ENCODE measurements at regions not wholly inside any gene's neighbourhood (a gene's known extent, or its start where the extent isn't known, plus 50 kb on each side); places are given as distances from the start of the nearest gene placed in this dataset.

DNA sequence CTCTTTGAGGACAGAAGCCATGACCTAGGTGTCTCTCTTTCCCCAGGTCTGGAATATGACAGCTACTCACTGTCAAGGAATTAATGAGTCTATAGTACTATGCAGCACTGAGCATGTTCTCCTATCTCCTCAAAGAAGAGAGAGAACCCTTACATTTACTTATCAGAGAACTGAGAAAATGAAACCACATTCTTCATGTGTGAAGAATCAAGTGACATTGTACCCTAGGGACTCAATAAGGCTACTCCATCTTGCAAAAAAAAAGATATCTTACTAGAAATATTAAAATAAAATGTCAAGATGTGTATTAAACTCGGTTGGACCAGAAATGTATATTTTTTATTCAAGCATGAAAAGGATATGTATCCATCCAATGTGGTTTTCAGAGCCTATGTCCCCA is 133.2 kb upstream of the COL8A1 start:
- no peaks in the 10 kb centered on the region for H3K23me2 ChIP-seq (ENCODE audit: insufficient read length, low read depth, low read length, poor library complexity, severe bottlenecking)
- no peak overlapping the region for H3K18ac ChIP-seq (ENCODE audit: insufficient read length, low read depth, low read length)
- no peak overlapping the region for H3K4ac ChIP-seq (ENCODE audit: low read depth, low read length)
- H3T11ph ChIP-seq (ENCODE audit: low read length): no peak overlapping the region
- no CpG with 5 or more reads among the region's 1 CpG for WGBS (ENCODE audit: extremely low coverage, insufficient read length, low lambda C conversion rate)
- H3K23ac ChIP-seq (ENCODE audit: insufficient read length, low read depth, low read length): no peak overlapping the region
- no peak overlapping the region for H2BK120ac ChIP-seq (ENCODE audit: low read depth, low read length, poor library complexity, severe bottlenecking)
- no peaks in the 10 kb centered on the region for H4K20me1 ChIP-seq (ENCODE audit: control insufficient read depth, insufficient read depth, insufficient read length)
- no peaks in the 10 kb centered on the region for H3K27me3 Mint-ChIP-seq (ENCODE audit: low read depth)
- H3K9me3 ChIP-seq (ENCODE audit: control insufficient read depth, low read depth, low read length): no peaks in the 10 kb centered on the region
- no peak overlapping the region for H2BK5ac ChIP-seq (ENCODE audit: insufficient read length, low read length)
- H3K27ac ChIP-seq (ENCODE audit: insufficient read length, low read depth, low read length): no peak overlapping the region
- H2BK20ac ChIP-seq (ENCODE audit: low read depth, low read length, poor library complexity, severe bottlenecking): no peak overlapping the region
- H2BK12ac ChIP-seq (ENCODE audit: insufficient read length, low read depth, low read length): no peak overlapping the region
- H3K9ac ChIP-seq (ENCODE audit: extremely low read depth, insufficient read length, low read length): no peak overlapping the region
- TF ChIP-seq, protein P1, sequence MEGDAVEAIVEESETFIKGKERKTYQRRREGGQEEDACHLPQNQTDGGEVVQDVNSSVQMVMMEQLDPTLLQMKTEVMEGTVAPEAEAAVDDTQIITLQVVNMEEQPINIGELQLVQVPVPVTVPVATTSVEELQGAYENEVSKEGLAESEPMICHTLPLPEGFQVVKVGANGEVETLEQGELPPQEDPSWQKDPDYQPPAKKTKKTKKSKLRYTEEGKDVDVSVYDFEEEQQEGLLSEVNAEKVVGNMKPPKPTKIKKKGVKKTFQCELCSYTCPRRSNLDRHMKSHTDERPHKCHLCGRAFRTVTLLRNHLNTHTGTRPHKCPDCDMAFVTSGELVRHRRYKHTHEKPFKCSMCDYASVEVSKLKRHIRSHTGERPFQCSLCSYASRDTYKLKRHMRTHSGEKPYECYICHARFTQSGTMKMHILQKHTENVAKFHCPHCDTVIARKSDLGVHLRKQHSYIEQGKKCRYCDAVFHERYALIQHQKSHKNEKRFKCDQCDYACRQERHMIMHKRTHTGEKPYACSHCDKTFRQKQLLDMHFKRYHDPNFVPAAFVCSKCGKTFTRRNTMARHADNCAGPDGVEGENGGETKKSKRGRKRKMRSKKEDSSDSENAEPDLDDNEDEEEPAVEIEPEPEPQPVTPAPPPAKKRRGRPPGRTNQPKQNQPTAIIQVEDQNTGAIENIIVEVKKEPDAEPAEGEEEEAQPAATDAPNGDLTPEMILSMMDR (conservative IDR thresholded peaks at IDR 0.05): no peak
- no peaks in the 10 kb centered on the region for H3K4me1 ChIP-seq (ENCODE audit: insufficient read depth, low read length)
- no peak overlapping the region for H2AFZ ChIP-seq (ENCODE audit: low read length)
- H3K14ac ChIP-seq (ENCODE audit: insufficient read depth, low read length): no peak overlapping the region
- H3K27me3 ChIP-seq (ENCODE audit: insufficient read depth, low read length): no peaks in the 10 kb centered on the region
- no peaks in the 10 kb centered on the region for H3K36me3 Mint-ChIP-seq (ENCODE audit: insufficient read depth in 1 of 3, low read depth in 3 of 3)
- H3K4me2 ChIP-seq (ENCODE audit: insufficient read depth, insufficient read length, low read length): no peak overlapping the region
- no peak overlapping the region for H4K5ac ChIP-seq (ENCODE audit: insufficient read length, low read depth, low read length)
- H4K8ac ChIP-seq (replicated peaks; ENCODE audit: insufficient read length, low read depth, low read length): no peak overlapping the region
- H2BK15ac ChIP-seq (ENCODE audit: low read depth, low read length): no peak overlapping the region
- H3K4me3 Mint-ChIP-seq: no peak overlapping the region
- H4K91ac ChIP-seq (ENCODE audit: insufficient read length, low read depth, low read length): no peak overlapping the region
- no peak overlapping the region for H3K27ac Mint-ChIP-seq
- H3K56ac ChIP-seq (ENCODE audit: insufficient read length, low read depth, low read length): no peak overlapping the region
- H3K9me3 Mint-ChIP-seq: no peaks in the 10 kb centered on the region
- no peaks in the 10 kb centered on the region for H3K79me2 ChIP-seq (ENCODE audit: insufficient read depth, low read length)
- DNase-seq: no peak
- no peak overlapping the region for H2AK5ac ChIP-seq (ENCODE audit: insufficient read length, low read length)
- H3K4me1 Mint-ChIP-seq: peaks cover 0 to 3% of the 10 kb centered on the region in 2 experiments; a peak in 1 of 4 replicates
- H3K79me1 ChIP-seq (ENCODE audit: insufficient read depth, low read depth, low read length, poor library complexity, severe bottlenecking): no peaks in the 10 kb centered on the region
